Endothelial cell of umbilical vein (primary cell): ENCODE measurements at regions not wholly inside any gene's neighbourhood (a gene's known extent, or its start where the extent isn't known, plus 50 kb on each side); places are given as distances from the start of the nearest gene placed in this dataset. TPM values are rescaled to one million over a fixed set of nuclear protein-coding genes. Genes with fewer than 3 reads are reported as not detected.

Source experiments
- BruUV-seq: library from RNA; stranded (reverse); fragments of 400-500 nt; replicated peaks from 2 replicates; lab custom pipeline; 2021; lab: Mats Ljungman, UMichigan
- CTCF ChIA-PET: fragments of 300-600, 350-600 bp; sonication (Branson Sonifier 250); formaldehyde crosslinking; loops from one replicate; lab custom pipeline; 2021; ENCODE audit warnings: antibody characterized with exemption, inconsistent platforms; lab: Charles Lee
- POLR2A ChIA-PET: fragments of 300-600, 350-600 bp; sonication (Branson Sonifier 250); formaldehyde crosslinking; loops from one replicate; lab custom pipeline; 2021; ENCODE audit warnings: antibody characterized with exemption, inconsistent platforms; lab: Charles Lee
- DNase-seq: peaks from one replicate; pipeline ENCODE4 v3.0.0-alpha.2; 2011; ENCODE audit warnings: low read depth, low spot score
- FAIRE-seq: peaks from 2 replicates; lab custom pipeline; 2011; peaks lifted over from hg19 to GRCh38; lab: Jason Lieb, UNC
- H2AFZ ChIP-seq: 2 replicates; pipeline ENCODE4 v1.6.0; 2012; ENCODE audit warnings: low read depth, low read length, control low read depth, inconsistent platforms
- H3K27ac ChIP-seq: 2 replicates; pipeline ENCODE4 v1.5.1; 2011; ENCODE audit warnings: low read depth, mild to moderate bottlenecking, control low read depth, low read length, moderate library complexity; ENCODE audit not compliant: insufficient read depth
- H3K27me3 ChIP-seq, 2 experiments: 2 replicates each; pipeline versions ENCODE4 v1.6.0 to v1.6.1; 2011; ENCODE audit warnings: low read length in 2 of 2, mixed read lengths in 1 of 2; ENCODE audit not compliant: control insufficient read depth in 2 of 2, insufficient read depth in 2 of 2
- H3K36me3 ChIP-seq, 2 experiments: 2 replicates in 1 of 2; 3 replicates in 1 of 2; pipeline ENCODE4 v1.5.1; 2011; ENCODE audit warnings: low read length in 2 of 2, mild to moderate bottlenecking in 1 of 2, moderate library complexity in 1 of 2; ENCODE audit not compliant: control insufficient read depth in 2 of 2, insufficient read depth in 2 of 2; ENCODE audit errors: extremely low read depth in 1 of 2
- H3K4me1 ChIP-seq: 3 replicates; pipeline ENCODE4 v1.5.1; 2011; ENCODE audit warnings: mild to moderate bottlenecking, low read length; ENCODE audit not compliant: control insufficient read depth, insufficient read depth; ENCODE audit errors: extremely low read depth
- H3K4me2 ChIP-seq: 2 replicates; pipeline ENCODE4 v1.6.1; 2011; ENCODE audit warnings: low read length, control low read depth, mixed read lengths; ENCODE audit not compliant: insufficient read depth
- H3K4me3 ChIP-seq, 3 experiments: fragments of 200-600 bp in 1 of 3; sonication (generic), shearing (Covaris generic) in 1 of 3; replicated peaks in 1 of 3; 2 replicates each; pipeline ENCODE4 v1.5.1; 2011 to 2016; ENCODE audit warnings: control low read depth in 3 of 3, low read length in 3 of 3, mild to moderate bottlenecking in 2 of 3, inconsistent platforms in 1 of 3, low read depth in 1 of 3, moderate library complexity in 1 of 3; ENCODE audit not compliant: insufficient read depth in 1 of 3
- H3K79me2 ChIP-seq: 2 replicates; pipeline ENCODE4 v1.6.0; 2012; ENCODE audit warnings: low read length, inconsistent platforms; ENCODE audit not compliant: control insufficient read depth, insufficient read depth
- H3K9ac ChIP-seq: replicated peaks from 2 replicates; pipeline ENCODE3; 2011; ENCODE audit warnings: low read length, control low read depth; ENCODE audit not compliant: insufficient read depth; ENCODE audit errors: extremely low read depth
- H3K9me1 ChIP-seq: replicated peaks from 3 replicates; pipeline ENCODE4 v1.6.0; 2011; ENCODE audit warnings: mild to moderate bottlenecking, low read length; ENCODE audit not compliant: control insufficient read depth, insufficient read depth; ENCODE audit errors: extremely low read depth
- H3K9me3 ChIP-seq: replicated peaks from 2 replicates; pipeline ENCODE4 v1.5.1; 2012; ENCODE audit warnings: low read length, inconsistent platforms; ENCODE audit not compliant: control insufficient read depth, insufficient read depth
- H4K20me1 ChIP-seq: replicated peaks from 2 replicates; pipeline ENCODE3; 2011; ENCODE audit warnings: mild to moderate bottlenecking, low read length; ENCODE audit not compliant: control insufficient read depth, insufficient read depth; ENCODE audit errors: extremely low read depth
- CTCF ChIP-seq, 2 donors: IDR thresholded peaks; 1 replicate in 1 of 2; 2 replicates in 1 of 2; pipeline ENCODE4 v1.5.1; 2011; ENCODE audit warnings: low read length in 2 of 2, mild to moderate bottlenecking in 2 of 2, moderate library complexity in 2 of 2, control low read depth in 1 of 2, inconsistent platforms in 1 of 2, low read depth in 1 of 2; ENCODE audit not compliant: insufficient read depth in 1 of 2; ENCODE audit errors: extremely low read depth in 1 of 2
- EZH2 ChIP-seq: IDR thresholded peaks from 2 replicates; pipeline ENCODE4 v1.6.1; 2012; ENCODE audit warnings: borderline replicate concordance, low read depth, mild to moderate bottlenecking, moderate library complexity, low read length, inconsistent platforms; ENCODE audit not compliant: severe bottlenecking
- FOS ChIP-seq: IDR thresholded peaks from 2 replicates; pipeline ENCODE4 v1.6.1; 2011; ENCODE audit warnings: mild to moderate bottlenecking, low read length, moderate library complexity, borderline replicate concordance; ENCODE audit not compliant: insufficient read depth
- GATA2 ChIP-seq: IDR thresholded peaks from 2 replicates; pipeline ENCODE4 v1.7.0; 2011; ENCODE audit warnings: low read depth, mild to moderate bottlenecking, moderate library complexity, mixed read lengths, low read length; ENCODE audit not compliant: insufficient read length, insufficient read depth
- JUN ChIP-seq: IDR thresholded peaks from 2 replicates; pipeline ENCODE4 v1.6.1; 2011; ENCODE audit warnings: borderline replicate concordance, low read depth; ENCODE audit not compliant: insufficient read length, insufficient read depth
- MYC ChIP-seq: IDR thresholded peaks from one replicate; pipeline ENCODE4 v1.6.1; 2011; ENCODE audit warnings: mild to moderate bottlenecking, low read depth, low read length
- POLR2A ChIP-seq: IDR thresholded peaks from 2 replicates; pipeline ENCODE4 v1.6.1; 2012; ENCODE audit warnings: low read depth, mild to moderate bottlenecking, control low read depth, low read length
- POLR2AphosphoS5 ChIP-seq: IDR thresholded peaks from 2 replicates; pipeline ENCODE4 v1.6.1; 2012; ENCODE audit warnings: low read depth, mild to moderate bottlenecking, control low read depth, low read length, moderate library complexity; ENCODE audit not compliant: insufficient read depth
- dilution Hi-C: fragments of 300-500 bp; cut with MboI; formaldehyde crosslinking; loops from one replicate; pipeline ENCODE4 v1.15.0; 2019; ENCODE audit warnings: low sequenced_read_pairs; ENCODE audit not compliant: extremely low pct_ligation_motif_present
- intact Hi-C: fragments of 100-400 bp; cut with micrococcal nuclease; formaldehyde crosslinking; loops from one replicate; pipeline ENCODE4 v1.10.0; 2022
- small RNA-seq: library from RNA; depleted of rRNA; stranded (forward); fragments of <200 nt; gene quantifications from one replicate; pipeline ENCODE3, GENCODE V24; 2012; ENCODE audit warnings: low replicate concordance, low read depth; ENCODE audit not compliant: insufficient read depth, insufficient read length
- TF ChIP-seq, protein P1 (sequence below): IDR thresholded peaks from 2 replicates; pipeline ENCODE4 v1.6.1; 2011; ENCODE audit not compliant: insufficient read depth, insufficient read length

DNA sequence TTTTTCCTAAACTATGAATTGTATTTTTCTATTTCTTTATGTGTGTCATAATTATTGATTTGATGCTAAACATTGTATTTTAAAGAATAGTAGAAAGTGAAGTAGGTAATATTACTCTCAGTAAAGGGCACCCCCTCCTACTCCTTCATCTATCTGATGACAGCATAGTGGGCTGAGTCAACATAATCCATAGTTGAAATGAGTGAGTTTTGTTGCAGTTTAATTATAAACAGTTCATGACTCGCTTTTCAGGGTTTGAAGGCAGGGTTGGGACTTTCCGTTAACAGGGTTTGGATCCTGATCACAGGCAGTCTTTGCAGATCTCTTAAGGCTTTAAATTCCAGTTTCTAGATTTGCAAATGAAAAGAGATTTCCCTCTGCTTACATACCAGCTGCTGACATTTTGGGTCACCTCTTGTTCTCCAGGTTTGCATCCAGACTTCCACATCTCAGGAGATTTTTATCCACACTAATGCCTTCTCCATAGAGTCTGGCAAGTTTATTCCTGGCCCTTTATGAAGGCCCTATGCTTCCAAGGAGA, 54.0 kb upstream of the TACR3 start:
- Histone ChIP-seq H3K9ac (no peak overlapping the region), H4K20me1 (no peaks in the 10 kb centered on the region), H3K36me3 (no peaks in the 10 kb centered on the region), H3K27ac (no peak overlapping the region), H2AFZ (no peak overlapping the region), H3K4me2 (no peak overlapping the region), H3K9me1 (no peaks in the 10 kb centered on the region), H3K79me2 (no peaks in the 10 kb centered on the region), H3K9me3 (no peaks in the 10 kb centered on the region), H3K4me3 (no peak overlapping the region), H3K27me3 (no peaks in the 10 kb centered on the region), H3K4me1 (no peaks in the 10 kb centered on the region)
- dilution Hi-C loops (no loop called here), intact Hi-C loops (no loop called here)
- ChIA-PET CTCF (no interaction called here), POLR2A (no interaction called here)
- BruUV-seq = no TSS peak
- FAIRE-seq (no peak), DNase-seq (no peak)
- TF ChIP-seq, protein P1, sequence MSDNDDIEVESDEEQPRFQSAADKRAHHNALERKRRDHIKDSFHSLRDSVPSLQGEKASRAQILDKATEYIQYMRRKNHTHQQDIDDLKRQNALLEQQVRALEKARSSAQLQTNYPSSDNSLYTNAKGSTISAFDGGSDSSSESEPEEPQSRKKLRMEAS = no peak
- TF ChIP-seq MYC (no peak), JUN (no peak), POLR2A (no peak), POLR2AphosphoS5 (no peak), CTCF (IDR thresholded peaks at IDR 0.05; ENCODE audit: extremely low read depth in 1 of 2, insufficient read depth in 1 of 2, low read depth in 1 of 2, low read length in 2 of 2) (no peak), FOS (no peak), EZH2 (no peak), GATA2 (no peak)

Small RNA genes in the stretch of these regions (small RNA-seq; reads per million reads assigned to genes)
- gene RNU6-635P = not detected
